Subcutaneous abdominal adipose tissue (tissue), 5 donors: ENCODE measurements at regions not wholly inside any gene's neighbourhood (a gene's known extent, or its start where the extent isn't known, plus 50 kb on each side); places are given as distances from the start of the nearest gene placed in this dataset.

Experiments
- H3K27ac ChIP-seq: one replicate; pipeline ENCODE4 v1.7.0; 2013; ENCODE audit warnings: low read depth, mild to moderate bottlenecking, inconsistent platforms, low read length, moderate library complexity
- H3K27me3 ChIP-seq, 5 donors: one replicate each; pipeline ENCODE4 v1.7.0; 2013; ENCODE audit warnings: low read length in 5 of 5, inconsistent platforms in 1 of 5; ENCODE audit not compliant: control insufficient read depth in 5 of 5, insufficient read depth in 4 of 5
- H3K36me3 ChIP-seq, 5 donors: one replicate each; pipeline ENCODE4 v1.7.0; 2013; ENCODE audit warnings: low read length in 5 of 5; ENCODE audit not compliant: control insufficient read depth in 5 of 5, insufficient read depth in 5 of 5
- H3K4me1 ChIP-seq, 5 donors: one replicate each; pipeline ENCODE4 v1.7.0; 2013; ENCODE audit warnings: low read length in 5 of 5, mild to moderate bottlenecking in 3 of 5, moderate library complexity in 1 of 5; ENCODE audit not compliant: control insufficient read depth in 5 of 5, insufficient read depth in 5 of 5
- H3K4me3 ChIP-seq, 5 donors: one replicate each; pipeline ENCODE4 v1.7.0; 2013; ENCODE audit warnings: low read length in 5 of 5, low read depth in 1 of 5
- H3K9ac ChIP-seq, 5 donors: one replicate each; pipeline ENCODE4 v1.7.0; 2013; ENCODE audit warnings: low read length in 5 of 5, mild to moderate bottlenecking in 4 of 5, moderate library complexity in 3 of 5
- H3K9me3 ChIP-seq, 5 donors: one replicate each; pipeline ENCODE4 v1.7.0; 2013; ENCODE audit warnings: low read length in 5 of 5; ENCODE audit not compliant: control insufficient read depth in 5 of 5
- donor health status: healthy.
- donor health status: healthy.
- donor health status: healthy.
- donor health status: healthy.
- donor health status: healthy.

GRCh38 chr13:75934889-75935288 is 298.8 kb downstream of the LMO7 start:
- Histone ChIP-seq H3K36me3 (no peaks in the 10 kb centered on the region), H3K4me1 (peaks cover 0 to 6% (median 0%) of the 10 kb centered on the region in 5 donors), H3K27me3 (no peaks in the 10 kb centered on the region), H3K27ac (no peak overlapping the region), H3K4me3 (no peak overlapping the region), H3K9me3 (no peaks in the 10 kb centered on the region), H3K9ac (no peak overlapping the region)

DNA sequence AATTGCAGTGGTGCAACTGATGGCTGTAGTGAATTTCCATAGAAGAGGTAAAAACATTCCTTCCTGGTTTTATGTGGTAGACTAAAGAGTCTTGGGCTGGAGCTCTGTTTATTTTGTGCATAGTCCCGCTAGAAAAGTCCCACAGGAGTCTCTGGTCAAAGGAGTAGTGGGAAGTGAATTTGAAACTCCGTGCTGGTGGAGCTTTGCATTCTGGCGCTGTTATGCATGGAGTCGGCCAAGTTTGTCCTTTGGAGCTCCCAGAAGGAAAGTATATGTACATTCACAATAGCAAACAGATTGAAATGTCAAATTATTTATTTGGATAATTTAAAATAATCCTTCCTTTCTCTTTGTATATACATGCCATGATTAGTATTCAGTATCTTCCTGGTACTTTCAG is 296.5 kb downstream of the LMO7 start:
- H3K27ac ChIP-seq, result no peak overlapping the region
- H3K4me3 ChIP-seq, result no peak overlapping the region
- H3K27me3 ChIP-seq, result no peaks in the 10 kb centered on the region
- H3K9me3 ChIP-seq, result peaks cover 0 to 3% (median 0%) of the 10 kb centered on the region in 5 donors
- no peak overlapping the region for H3K9ac ChIP-seq
- no peaks in the 10 kb centered on the region for H3K4me1 ChIP-seq
- no peaks in the 10 kb centered on the region for H3K36me3 ChIP-seq

- Histone ChIP-seq H3K36me3 (no peaks in the 10 kb centered on the region), H3K4me1 (no peaks in the 10 kb centered on the region), H3K9me3 (peaks cover 0 to 3% (median 0%) of the 10 kb centered on the region in 5 donors), H3K27ac (no peak overlapping the region), H3K9ac (no peak overlapping the region), H3K27me3 (no peaks in the 10 kb centered on the region), H3K4me3 (no peak overlapping the region)
Observed at GRCh38 chr13:75931116-75931515, 295.0 kb downstream of the LMO7 start.

GRCh38 chr13:75929076-75929475 is 292.9 kb downstream of the LMO7 start:
- Histone ChIP-seq H3K27ac (no peak overlapping the region), H3K9ac (no peak overlapping the region), H3K27me3 (no peaks in the 10 kb centered on the region), H3K4me3 (no peak overlapping the region), H3K4me1 (no peaks in the 10 kb centered on the region), H3K36me3 (no peaks in the 10 kb centered on the region), H3K9me3 (peaks cover 0 to 3% (median 0%) of the 10 kb centered on the region in 5 donors)

GRCh38 chr13:75927183-75927669 is 291.1 kb downstream of the LMO7 start:
- no peaks in the 10 kb centered on the region for H3K36me3 ChIP-seq
- H3K9me3 ChIP-seq, result peaks cover 0 to 3% (median 0%) of the 10 kb centered on the region in 5 donors
- H3K27me3 ChIP-seq, result no peaks in the 10 kb centered on the region
- H3K9ac ChIP-seq, result no peak overlapping the region
- no peaks in the 10 kb centered on the region for H3K4me1 ChIP-seq
- no peak overlapping the region for H3K4me3 ChIP-seq
- H3K27ac ChIP-seq, result no peak overlapping the region

GRCh38 chr13:75920536-75920935 is 284.4 kb downstream of the LMO7 start:
- no peak overlapping the region for H3K27ac ChIP-seq
- peaks cover 0 to 2% (median 0%) of the 10 kb centered on the region in 5 donors for H3K9me3 ChIP-seq
- H3K4me3 ChIP-seq, result no peak overlapping the region
- no peaks in the 10 kb centered on the region for H3K4me1 ChIP-seq
- H3K36me3 ChIP-seq, result no peaks in the 10 kb centered on the region
- peaks cover 0 to 2% (median 0%) of the 10 kb centered on the region in 5 donors for H3K27me3 ChIP-seq
- no peak overlapping the region for H3K9ac ChIP-seq

GRCh38 chr13:75919660-75920199 is 283.6 kb downstream of the LMO7 start:
- no peaks in the 10 kb centered on the region for H3K4me1 ChIP-seq
- peaks cover 0 to 2% (median 0%) of the 10 kb centered on the region in 5 donors for H3K9me3 ChIP-seq
- H3K9ac ChIP-seq, result no peak overlapping the region
- H3K4me3 ChIP-seq, result no peak overlapping the region
- H3K27ac ChIP-seq, result no peak overlapping the region
- peaks cover 0 to 2% (median 0%) of the 10 kb centered on the region in 5 donors for H3K27me3 ChIP-seq
- H3K36me3 ChIP-seq, result no peaks in the 10 kb centered on the region

DNA sequence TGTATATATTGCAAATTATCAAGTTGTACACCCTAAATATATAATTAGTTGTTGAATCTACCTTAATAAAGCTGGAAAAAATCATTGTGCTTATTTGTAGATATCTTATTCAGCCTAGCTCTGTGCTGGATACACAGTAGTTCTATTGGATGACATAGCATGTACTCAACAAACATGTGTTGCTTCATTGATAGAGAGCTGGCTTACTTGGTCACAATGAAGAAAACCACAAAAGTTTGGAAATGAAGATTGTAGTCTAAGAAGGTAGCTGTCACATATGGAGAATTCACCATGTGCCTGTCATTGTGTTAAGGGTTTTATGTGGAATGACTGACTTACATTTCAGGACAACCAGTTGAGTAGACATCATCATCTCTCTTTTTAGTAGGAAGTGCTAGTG is 278.9 kb downstream of the LMO7 start:
- H3K9ac ChIP-seq, result no peak overlapping the region
- no peak overlapping the region for H3K4me3 ChIP-seq
- no peaks in the 10 kb centered on the region for H3K36me3 ChIP-seq
- H3K9me3 ChIP-seq, result peaks cover 0 to 2% (median 0%) of the 10 kb centered on the region in 5 donors
- no peaks in the 10 kb centered on the region for H3K4me1 ChIP-seq
- H3K27me3 ChIP-seq, result peaks cover 0 to 2% (median 0%) of the 10 kb centered on the region in 5 donors
- no peak overlapping the region for H3K27ac ChIP-seq

- Histone ChIP-seq H3K9me3 (no peaks in the 10 kb centered on the region), H3K27ac (no peak overlapping the region), H3K9ac (no peak overlapping the region), H3K27me3 (peaks cover 0 to 2% (median 0%) of the 10 kb centered on the region in 5 donors), H3K4me3 (no peak overlapping the region), H3K4me1 (no peaks in the 10 kb centered on the region), H3K36me3 (no peaks in the 10 kb centered on the region)
Observed at GRCh38 chr13:75913925-75914324, 277.8 kb downstream of the LMO7 start.

GRCh38 chr13:75910591-75910990 is 274.5 kb downstream of the LMO7 start:
- Histone ChIP-seq H3K27me3 (no peaks in the 10 kb centered on the region), H3K9me3 (no peaks in the 10 kb centered on the region), H3K4me3 (no peak overlapping the region), H3K9ac (no peak overlapping the region), H3K36me3 (no peaks in the 10 kb centered on the region), H3K4me1 (no peaks in the 10 kb centered on the region), H3K27ac (no peak overlapping the region)
